Loucy (cell line): ENCODE measurements at regions not wholly inside any gene's neighbourhood (a gene's known extent, or its start where the extent isn't known, plus 50 kb on each side); places are given as distances from the start of the nearest gene placed in this dataset.

Experiments
- CTCF ChIP-seq: fragments of 200-600 bp; sonication (generic); conservative IDR thresholded peaks from 2 replicates; pipeline ENCODE4 v1.5.1; 2014; ENCODE audit warnings: mild to moderate bottlenecking, antibody characterized with exemption, low read length
- EZH2phosphoT487 ChIP-seq: fragments of 200-600 bp; IDR thresholded peaks from 2 replicates; pipeline ENCODE4 v1.6.1; 2018; ENCODE audit warnings: antibody characterized with exemption, mild to moderate bottlenecking, moderate library complexity, borderline replicate concordance

- TF ChIP-seq CTCF (no peak), EZH2phosphoT487 (no peak)
Measured at GRCh38 chr18:7373441-7373840, 142.6 kb downstream of the LRRC30 start.
